Nephron progenitor cell (in vitro differentiated cells): ENCODE measurements at regions not wholly inside any gene's neighbourhood (a gene's known extent, or its start where the extent isn't known, plus 50 kb on each side); places are given as distances from the start of the nearest gene placed in this dataset.
"Not testable (repeated sequence)": the region's sequence is repeated elsewhere in the genome, so short reads cannot be mapped to it uniquely, and the experiment has no call there.

ENCODE experiments used
- DNase-seq: peaks from one replicate; pipeline ENCODE4 v3.0.0; 2021
- H3K27ac Mint-ChIP-seq: 2 replicates; pipeline ENCODE4 v1.8.0; 2021; ENCODE audit warnings: mild to moderate bottlenecking, moderate library complexity, mixed read lengths
- H3K27me3 Mint-ChIP-seq: 2 replicates; pipeline ENCODE4 v1.8.0; 2021; ENCODE audit warnings: mild to moderate bottlenecking, low read depth, mixed read lengths; ENCODE audit not compliant: poor library complexity
- H3K36me3 Mint-ChIP-seq: 2 replicates; pipeline ENCODE4 v1.8.0; 2021; ENCODE audit warnings: low read depth, mixed read lengths
- H3K4me1 Mint-ChIP-seq: 2 replicates; pipeline ENCODE4 v1.8.0; 2021; ENCODE audit warnings: mixed read lengths
- H3K4me3 Mint-ChIP-seq: 2 replicates; pipeline ENCODE4 v1.8.0; 2021; ENCODE audit warnings: mild to moderate bottlenecking, moderate library complexity, mixed read lengths
- H3K9me3 Mint-ChIP-seq: 2 replicates; pipeline ENCODE4 v1.8.0; 2021; ENCODE audit warnings: mild to moderate bottlenecking, moderate library complexity, mixed read lengths
- TF ChIP-seq, protein P1 (sequence below): fragments of 200-600 bp; sonication (generic); IDR thresholded peaks from 2 replicates; pipeline ENCODE4 v1.5.0; 2021; ENCODE audit warnings: antibody characterized with exemption

DNA sequence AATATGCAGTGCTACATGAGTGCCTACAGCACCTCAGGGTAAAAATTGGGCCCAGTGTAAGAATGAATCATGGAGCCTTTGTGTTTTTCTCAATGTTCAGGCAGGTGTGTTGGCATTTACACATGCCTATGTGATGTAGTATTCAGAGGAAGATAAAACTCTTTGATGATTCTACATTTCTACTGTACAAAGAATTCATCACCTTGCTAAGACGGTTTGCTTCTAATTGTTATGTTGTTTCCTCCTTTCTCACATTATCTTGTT is 867.3 kb downstream of the TTLL7 start:
- no peak for DNase-seq
- peaks cover 2% of the 10 kb centered on the region for H3K27me3 Mint-ChIP-seq
- peaks cover 5% of the 10 kb centered on the region for H3K9me3 Mint-ChIP-seq
- H3K4me3 Mint-ChIP-seq = no peak overlapping the region
- peaks cover 19% of the 10 kb centered on the region for H3K4me1 Mint-ChIP-seq
- peak overlapping the region; percentile 52 for H3K27ac Mint-ChIP-seq
- TF ChIP-seq, protein P1, sequence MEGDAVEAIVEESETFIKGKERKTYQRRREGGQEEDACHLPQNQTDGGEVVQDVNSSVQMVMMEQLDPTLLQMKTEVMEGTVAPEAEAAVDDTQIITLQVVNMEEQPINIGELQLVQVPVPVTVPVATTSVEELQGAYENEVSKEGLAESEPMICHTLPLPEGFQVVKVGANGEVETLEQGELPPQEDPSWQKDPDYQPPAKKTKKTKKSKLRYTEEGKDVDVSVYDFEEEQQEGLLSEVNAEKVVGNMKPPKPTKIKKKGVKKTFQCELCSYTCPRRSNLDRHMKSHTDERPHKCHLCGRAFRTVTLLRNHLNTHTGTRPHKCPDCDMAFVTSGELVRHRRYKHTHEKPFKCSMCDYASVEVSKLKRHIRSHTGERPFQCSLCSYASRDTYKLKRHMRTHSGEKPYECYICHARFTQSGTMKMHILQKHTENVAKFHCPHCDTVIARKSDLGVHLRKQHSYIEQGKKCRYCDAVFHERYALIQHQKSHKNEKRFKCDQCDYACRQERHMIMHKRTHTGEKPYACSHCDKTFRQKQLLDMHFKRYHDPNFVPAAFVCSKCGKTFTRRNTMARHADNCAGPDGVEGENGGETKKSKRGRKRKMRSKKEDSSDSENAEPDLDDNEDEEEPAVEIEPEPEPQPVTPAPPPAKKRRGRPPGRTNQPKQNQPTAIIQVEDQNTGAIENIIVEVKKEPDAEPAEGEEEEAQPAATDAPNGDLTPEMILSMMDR = no peak
- H3K36me3 Mint-ChIP-seq = peaks cover under 1% of the 10 kb centered on the region

DNA sequence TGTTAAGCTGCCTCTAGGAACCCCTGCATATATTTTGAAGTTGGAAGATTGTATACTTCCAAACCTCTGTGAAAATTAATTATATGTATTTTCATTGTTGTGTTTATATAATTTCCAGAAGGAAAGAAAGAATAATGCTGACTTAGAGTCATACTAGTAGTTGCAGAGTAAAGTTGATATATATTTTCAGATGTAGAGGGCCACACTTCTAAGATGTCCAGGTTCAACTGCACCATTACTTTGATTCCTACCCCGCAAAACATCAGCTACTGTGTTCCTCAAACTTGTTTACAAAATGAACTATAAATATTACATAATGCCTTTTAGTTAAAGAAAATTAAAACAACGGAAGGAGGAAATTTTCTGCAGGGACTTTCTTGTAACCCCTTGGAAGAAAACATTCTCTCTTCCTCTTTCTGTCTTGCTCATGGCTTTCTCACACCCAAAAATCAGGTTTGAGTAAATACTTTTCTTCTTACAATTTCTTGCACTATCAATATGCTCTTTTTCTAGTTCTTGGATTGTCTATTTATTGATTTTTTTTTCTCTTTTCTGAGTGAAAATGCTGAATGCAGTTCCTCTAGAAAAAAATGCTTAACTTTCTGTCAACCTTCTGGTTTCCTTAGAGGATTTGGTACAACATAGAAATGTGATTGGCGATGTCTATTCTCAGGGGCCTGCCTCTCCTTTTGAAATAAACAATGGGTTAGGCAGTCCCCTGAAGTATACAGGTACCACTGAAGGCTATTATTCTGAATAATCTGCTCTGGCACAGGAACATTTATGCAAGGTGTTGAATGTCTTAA is 867.8 kb downstream of the TTLL7 start:
- peaks cover 6% of the 10 kb centered on the region for H3K36me3 Mint-ChIP-seq
- peaks cover 4% of the 10 kb centered on the region for H3K27me3 Mint-ChIP-seq
- TF ChIP-seq, protein P1 = no peak
- no peak for DNase-seq
- H3K4me1 Mint-ChIP-seq = peaks cover 19% of the 10 kb centered on the region
- no peak overlapping the region for H3K4me3 Mint-ChIP-seq
- peak overlapping the region; percentile 52 for H3K27ac Mint-ChIP-seq
- peaks cover 5% of the 10 kb centered on the region for H3K9me3 Mint-ChIP-seq

DNA sequence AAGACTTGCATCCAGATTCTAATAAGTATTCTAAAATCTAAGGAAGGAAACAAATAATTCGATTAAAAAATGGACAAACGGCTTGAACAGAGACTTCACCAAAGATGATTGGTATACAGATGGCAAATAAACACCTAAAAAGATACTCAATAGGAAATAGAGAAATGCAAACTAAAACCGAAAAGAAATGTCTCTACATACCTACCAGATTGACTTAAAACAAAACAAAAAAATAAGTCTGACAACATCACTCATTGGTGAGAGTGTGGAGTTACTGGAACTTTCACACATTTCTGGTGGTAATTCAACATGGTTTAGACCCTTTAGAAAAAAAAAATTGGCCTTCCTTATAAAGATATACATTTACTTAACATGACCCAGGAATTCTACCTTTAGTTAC is 869.8 kb downstream of the TTLL7 start:
- DNase-seq = no peak
- Mint-ChIP-seq H3K4me1 (peaks cover 18% of the 10 kb centered on the region), H3K4me3 (no peak overlapping the region), H3K27ac (no peak overlapping the region), H3K36me3 (peaks cover 13% of the 10 kb centered on the region), H3K27me3 (peaks cover 7% of the 10 kb centered on the region), H3K9me3 (peaks cover 5% of the 10 kb centered on the region)
- TF ChIP-seq, protein P1 = no peak

DNA sequence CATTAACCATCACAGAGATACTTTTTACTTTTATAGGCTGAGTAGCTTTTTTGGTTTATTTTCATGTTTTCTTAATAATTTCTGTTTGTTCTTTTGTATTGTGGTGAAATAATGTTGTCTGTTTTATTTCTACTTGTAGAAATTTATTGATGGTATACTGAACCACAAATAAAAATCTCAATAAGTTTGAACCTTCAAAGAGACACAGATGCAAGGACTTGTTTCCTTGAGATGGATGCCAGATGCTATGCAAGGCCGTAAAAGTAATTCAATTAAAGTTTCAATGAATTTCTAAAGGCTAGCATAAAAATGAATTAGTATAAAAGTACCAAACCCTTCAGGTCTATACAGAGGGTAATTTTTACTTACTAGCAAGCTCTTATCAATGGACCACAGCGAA is 873.5 kb downstream of the TTLL7 start:
- Mint-ChIP-seq H3K27me3 (peaks cover 7% of the 10 kb centered on the region), H3K9me3 (peaks cover 5% of the 10 kb centered on the region)

DNA sequence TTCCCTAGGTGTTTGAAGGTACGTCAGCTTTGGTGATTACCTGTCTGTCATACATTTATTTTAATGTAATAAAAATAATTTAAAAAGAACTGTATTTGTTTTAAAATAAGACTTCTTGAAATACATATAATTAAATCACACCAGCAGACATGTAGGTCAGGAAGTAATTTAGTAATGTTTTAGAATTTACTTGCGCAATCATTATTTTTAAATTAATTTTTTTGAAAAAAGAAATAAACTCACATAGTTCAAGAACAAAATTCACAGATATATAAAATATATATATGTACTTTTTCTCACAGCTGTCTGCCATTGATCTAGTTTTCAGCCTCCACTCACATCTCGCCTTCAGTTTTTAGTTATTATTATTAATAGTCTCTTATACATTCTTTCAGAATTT is 875.9 kb downstream of the TTLL7 start:
- DNase-seq = no peak
- no peaks in the 10 kb centered on the region for H3K4me1 Mint-ChIP-seq
- peaks cover 7% of the 10 kb centered on the region for H3K27me3 Mint-ChIP-seq
- H3K9me3 Mint-ChIP-seq = no peaks in the 10 kb centered on the region
- TF ChIP-seq, protein P1 = no peak
- peaks cover 13% of the 10 kb centered on the region for H3K36me3 Mint-ChIP-seq
- no peak overlapping the region for H3K27ac Mint-ChIP-seq
- H3K4me3 Mint-ChIP-seq = no peak overlapping the region

More for the DNA sequence above, 873.5 kb downstream of the TTLL7 start:
- Mint-ChIP-seq H3K27ac (no peak overlapping the region), H3K4me1 (peaks cover under 1% of the 10 kb centered on the region), H3K4me3 (no peak overlapping the region), H3K36me3 (peaks cover 13% of the 10 kb centered on the region)
- TF ChIP-seq, protein P1 = no peak
- DNase-seq = no peak

DNA sequence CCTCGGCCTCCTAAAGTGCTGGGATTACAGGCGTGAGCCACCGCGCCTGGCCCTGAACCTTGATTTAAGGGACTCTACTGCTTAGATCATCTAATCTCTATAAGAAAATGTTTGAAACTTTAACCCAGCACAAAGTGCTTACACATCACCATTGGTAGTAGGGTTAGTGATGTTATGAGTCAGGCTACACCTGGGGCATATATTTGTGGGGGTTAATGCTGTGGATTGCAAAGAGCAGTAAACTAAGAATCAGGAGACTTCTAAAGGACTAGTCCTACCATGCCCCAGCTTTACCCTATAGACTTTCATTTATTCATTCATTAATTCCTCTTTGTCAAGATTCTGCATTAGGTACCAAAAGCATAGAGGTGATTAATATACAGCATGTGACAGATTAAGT is 880.5 kb downstream of the TTLL7 start:
- Mint-ChIP-seq H3K27me3 (no peaks in the 10 kb centered on the region), H3K9me3 (no peaks in the 10 kb centered on the region), H3K4me3 (no peak overlapping the region), H3K4me1 (peaks cover 13% of the 10 kb centered on the region), H3K36me3 (peaks cover 12% of the 10 kb centered on the region), H3K27ac (no peak overlapping the region)
- TF ChIP-seq, protein P1 = no peak
- DNase-seq = no peak

DNA sequence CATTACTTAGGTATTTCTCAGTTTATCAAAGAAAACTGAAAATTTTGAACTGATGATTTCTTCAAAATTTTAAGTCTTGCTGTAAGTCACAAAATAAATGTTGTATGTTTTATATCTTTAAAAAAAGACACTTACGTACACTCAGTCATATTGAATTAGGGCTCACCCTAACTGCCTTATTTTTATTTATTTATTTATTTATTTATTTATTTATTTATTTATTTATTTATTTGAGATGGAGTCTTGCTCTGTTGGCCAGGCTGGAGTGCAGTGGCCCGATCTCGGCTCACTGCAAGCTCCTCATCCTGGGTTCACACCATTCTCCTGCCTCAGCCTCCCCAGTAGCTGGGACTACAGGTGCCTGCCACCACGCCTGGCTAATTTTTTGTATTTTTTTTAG is 881.9 kb downstream of the TTLL7 start:
- H3K9me3 Mint-ChIP-seq, H3K4me3 Mint-ChIP-seq, DNase-seq, H3K27ac Mint-ChIP-seq, H3K27me3 Mint-ChIP-seq: not testable (repeated sequence)
- H3K36me3 Mint-ChIP-seq = peaks cover 12% of the 10 kb centered on the region
- peaks cover 13% of the 10 kb centered on the region for H3K4me1 Mint-ChIP-seq
